HG03520 (cell line): ENCODE measurements at regions not wholly inside any gene's neighbourhood (a gene's known extent, or its start where the extent isn't known, plus 50 kb on each side); places are given as distances from the start of the nearest gene placed in this dataset.

Source experiments
- ATAC-seq: cut with Tn5 transposase; IDR thresholded peaks from one replicate; pipeline ENCODE4 v1.9.1; 2021; ENCODE audit warnings: mild to moderate bottlenecking, moderate library complexity; ENCODE audit not compliant: unreplicated experiment

- no peak for ATAC-seq
Observed at GRCh38 chr15:39455471-39455991, 125.3 kb upstream of the THBS1 start.

GRCh38 chr15:39456159-39456558, 124.7 kb upstream of the THBS1 start:
- ATAC-seq, result no peak

GRCh38 chr15:39456582-39457330, 124.1 kb upstream of the THBS1 start:
- ATAC-seq, result no peak

GRCh38 chr15:39458131-39458530, 122.7 kb upstream of the THBS1 start:
- ATAC-seq, result no peak

- no peak for ATAC-seq
Observed at GRCh38 chr15:39459548-39459947, 121.3 kb upstream of the THBS1 start.

GRCh38 chr15:39460748-39461147, 120.1 kb upstream of the THBS1 start:
- no peak for ATAC-seq

- no peak for ATAC-seq
Observed at GRCh38 chr15:39461536-39462130, 119.2 kb upstream of the THBS1 start.

GRCh38 chr15:39462691-39463090, 118.2 kb upstream of the THBS1 start:
- no peak for ATAC-seq

- no peak for ATAC-seq
Observed at GRCh38 chr15:39465843-39466749, 114.8 kb upstream of the THBS1 start.

GRCh38 chr15:39466750-39467105, 114.2 kb upstream of the THBS1 start:
- no peak for ATAC-seq

GRCh38 chr15:39468331-39468730, 112.5 kb upstream of the THBS1 start:
- no peak for ATAC-seq

GRCh38 chr15:39468828-39469227, 112.1 kb upstream of the THBS1 start:
- no peak for ATAC-seq

- ATAC-seq, result no peak
Observed at GRCh38 chr15:39471785-39472574, 108.9 kb upstream of the THBS1 start.

GRCh38 chr15:39472621-39473297, 108.1 kb upstream of the THBS1 start:
- no peak for ATAC-seq

GRCh38 chr15:39473298-39473947, 107.5 kb upstream of the THBS1 start:
- ATAC-seq, result no peak

GRCh38 chr15:39474657-39475056, 106.2 kb upstream of the THBS1 start:
- no peak for ATAC-seq

GRCh38 chr15:39478996-39479395, 101.9 kb upstream of the THBS1 start:
- ATAC-seq, result no peak

- no peak for ATAC-seq
Observed at GRCh38 chr15:39479911-39480310, 101.0 kb upstream of the THBS1 start.

GRCh38 chr15:39482459-39482858, 98.4 kb upstream of the THBS1 start:
- no peak for ATAC-seq
